ENCODE measurements at regions not wholly inside any gene's neighbourhood (a gene's known extent, or its start where the extent isn't known, plus 50 kb on each side); places are given as distances from the start of the nearest gene placed in this dataset.

GRCh38 chr12:76234741-76235140 is 113.5 kb downstream of the BBS10 start:
- TF ChIP-seq CTCF (IDR thresholded peaks at IDR 0.05; ENCODE audit: borderline replicate concordance, control extremely low read depth, extremely low read depth, insufficient read depth, missing control alignments) = no peak
- in situ Hi-C loops (cut with MboI; ENCODE audit: low sequenced_read_pairs, unreplicated experiment) = no loop called here
- no peak for DNase-seq (ENCODE audit: low spot score)

- TF ChIP-seq CTCF (IDR thresholded peaks at IDR 0.05; ENCODE audit: borderline replicate concordance, control extremely low read depth, extremely low read depth, insufficient read depth, missing control alignments) = no peak
- in situ Hi-C loops (cut with MboI; ENCODE audit: low sequenced_read_pairs, unreplicated experiment) = no loop called here
Measured at GRCh38 chr12:76232013-76232412, 116.2 kb downstream of the BBS10 start.

GRCh38 chr12:76226956-76227355 is 121.3 kb downstream of the BBS10 start:
- DNase-seq (ENCODE audit: low spot score) = no peak
- in situ Hi-C loops (cut with MboI; ENCODE audit: low sequenced_read_pairs, unreplicated experiment) = no loop called here
- TF ChIP-seq CTCF (IDR thresholded peaks at IDR 0.05; ENCODE audit: borderline replicate concordance, control extremely low read depth, extremely low read depth, insufficient read depth, missing control alignments) = no peak

More at GRCh38 chr12:76232013-76232412, 116.2 kb downstream of the BBS10 start:
- DNase-seq (ENCODE audit: low spot score) = no peak

- DNase-seq (ENCODE audit: low spot score) = no peak
- no peak for TF ChIP-seq CTCF (IDR thresholded peaks at IDR 0.05; ENCODE audit: borderline replicate concordance, control extremely low read depth, extremely low read depth, insufficient read depth, missing control alignments)
- in situ Hi-C loops (cut with MboI; ENCODE audit: low sequenced_read_pairs, unreplicated experiment) = no loop called here
Measured at GRCh38 chr12:76226397-76226796, 121.8 kb downstream of the BBS10 start.

GRCh38 chr12:76223869-76224268 is 124.3 kb downstream of the BBS10 start:
- DNase-seq (ENCODE audit: low spot score) = no peak
- TF ChIP-seq CTCF (IDR thresholded peaks at IDR 0.05; ENCODE audit: borderline replicate concordance, control extremely low read depth, extremely low read depth, insufficient read depth, missing control alignments) = no peak
- in situ Hi-C loops (cut with MboI; ENCODE audit: low sequenced_read_pairs, unreplicated experiment) = no loop called here

GRCh38 chr12:76220980-76221379 is 127.2 kb downstream of the BBS10 start:
- no peak for DNase-seq (ENCODE audit: low spot score)
- TF ChIP-seq CTCF (IDR thresholded peaks at IDR 0.05; ENCODE audit: borderline replicate concordance, control extremely low read depth, extremely low read depth, insufficient read depth, missing control alignments) = no peak
- in situ Hi-C loops (cut with MboI; ENCODE audit: low sequenced_read_pairs, unreplicated experiment) = no loop called here

GRCh38 chr12:76219806-76220205 is 128.4 kb downstream of the BBS10 start:
- no peak for TF ChIP-seq CTCF (IDR thresholded peaks at IDR 0.05; ENCODE audit: borderline replicate concordance, control extremely low read depth, extremely low read depth, insufficient read depth, missing control alignments)
- in situ Hi-C loops (cut with MboI; ENCODE audit: low sequenced_read_pairs, unreplicated experiment) = no loop called here

More at GRCh38 chr12:76219806-76220205, 128.4 kb downstream of the BBS10 start:
- DNase-seq (ENCODE audit: low spot score) = no peak
